DOHH2 (cell line): ENCODE measurements at regions not wholly inside any gene's neighbourhood (a gene's known extent, or its start where the extent isn't known, plus 50 kb on each side); places are given as distances from the start of the nearest gene placed in this dataset.

Experiments
- H3F3A ChIP-seq: fragments of 200-600 bp; sonication (generic), shearing (Covaris generic); 2 replicates; pipeline ENCODE4 v1.6.0; 2016; ENCODE audit warnings: antibody characterized with exemption, mild to moderate bottlenecking; ENCODE audit not compliant: control insufficient read depth, insufficient read depth
- H3K27ac ChIP-seq: fragments of 200-600 bp; sonication (generic); 2 replicates; pipeline ENCODE4 v1.5.1; 2014; ENCODE audit warnings: low read depth, mild to moderate bottlenecking, low read length, moderate library complexity
- H3K27me3 ChIP-seq: fragments of 200-600 bp; sonication (generic); 2 replicates; pipeline ENCODE4 v1.6.1; 2014; ENCODE audit warnings: mild to moderate bottlenecking, low read length, mixed read lengths; ENCODE audit not compliant: control insufficient read depth
- H3K36me3 ChIP-seq: fragments of 200-600 bp; sonication (generic); 2 replicates; pipeline ENCODE4 v1.6.1; 2014; ENCODE audit warnings: mild to moderate bottlenecking, low read length, moderate library complexity, mixed read lengths; ENCODE audit not compliant: control insufficient read depth
- H3K4me1 ChIP-seq: fragments of 200-600 bp; sonication (generic); 2 replicates; pipeline ENCODE4 v1.6.1; 2014; ENCODE audit warnings: mild to moderate bottlenecking, low read length, mixed read lengths; ENCODE audit not compliant: control insufficient read depth
- H3K4me2 ChIP-seq: fragments of 200-600 bp; sonication (generic); 2 replicates; pipeline ENCODE4 v1.6.0; 2014; ENCODE audit warnings: mild to moderate bottlenecking, low read length, moderate library complexity
- H3K4me3 ChIP-seq: fragments of 200-600 bp; sonication (generic); 2 replicates; pipeline ENCODE4 v1.5.1; 2014; ENCODE audit warnings: mild to moderate bottlenecking, low read length, mixed read lengths
- H3K79me2 ChIP-seq: fragments of 200-600 bp; sonication (generic); 2 replicates; pipeline ENCODE4 v1.6.1; 2014; ENCODE audit warnings: mild to moderate bottlenecking, low read length, mixed read lengths; ENCODE audit not compliant: control insufficient read depth
- H3K9me2 ChIP-seq: fragments of 200-600 bp; sonication (generic); replicated peaks from 2 replicates; pipeline ENCODE4 v1.6.1; 2014; ENCODE audit warnings: mild to moderate bottlenecking, low read length, mixed read lengths; ENCODE audit not compliant: control insufficient read depth
- H3K9me3 ChIP-seq: fragments of 200-600 bp; sonication (generic); 2 replicates; pipeline ENCODE4 v1.6.1; 2014; ENCODE audit warnings: antibody characterized with exemption, low read length, mixed read lengths; ENCODE audit not compliant: control insufficient read depth, insufficient read depth
- H4K20me1 ChIP-seq: fragments of 200-600 bp; sonication (generic); 2 replicates; pipeline ENCODE4 v1.6.0; 2014; ENCODE audit warnings: low read depth, mild to moderate bottlenecking, antibody characterized with exemption, low read length, moderate library complexity; ENCODE audit not compliant: control insufficient read depth, insufficient read depth
- EZH2phosphoT487 ChIP-seq: fragments of 200-600 bp; sonication (generic); IDR thresholded peaks from 2 replicates; pipeline ENCODE4 v1.6.1; 2017; ENCODE audit warnings: borderline replicate concordance, mild to moderate bottlenecking, antibody characterized with exemption, low read length, moderate library complexity, mixed read lengths
- TF ChIP-seq, protein P1 (sequence below): fragments of 200-600 bp; sonication (generic); IDR thresholded peaks from one replicate; pipeline ENCODE4 v1.5.1; 2014; ENCODE audit warnings: antibody characterized with exemption, mild to moderate bottlenecking, low read depth, low read length; ENCODE audit not compliant: poor library complexity, severe bottlenecking

DNA sequence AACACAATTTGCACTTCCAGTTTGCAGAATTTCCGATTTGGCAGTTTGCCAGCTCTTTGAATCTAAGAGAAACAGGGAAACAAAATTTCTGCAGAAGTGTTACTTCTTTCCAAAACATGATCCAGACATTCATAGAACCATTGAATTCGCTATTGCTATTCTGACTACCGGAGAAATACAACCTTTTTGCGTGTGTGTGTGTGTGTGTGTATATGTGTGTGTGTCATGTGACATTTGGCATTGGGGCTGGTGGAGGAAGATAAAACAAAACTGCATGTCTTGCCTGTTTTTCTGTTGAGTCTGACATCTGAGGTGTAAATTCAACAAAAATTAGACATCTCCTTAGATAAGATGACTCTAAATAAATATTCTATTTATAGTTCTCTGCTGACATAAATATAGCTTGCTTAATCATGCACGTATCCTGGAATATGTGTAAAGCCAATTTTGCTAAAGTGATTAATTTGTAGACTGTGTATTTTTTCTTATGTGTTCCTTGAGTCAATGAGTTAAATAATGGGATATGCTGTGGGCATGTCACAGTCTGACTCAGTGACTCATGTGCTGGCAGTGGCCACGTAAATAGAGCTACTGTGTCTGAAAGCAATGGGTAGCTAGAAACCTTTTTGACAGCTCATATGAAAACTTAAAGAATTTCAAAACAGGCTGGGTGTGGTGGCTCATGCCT, 98.9 kb downstream of the HPGD start:
- Histone ChIP-seq H3K27ac (peak overlapping the region; percentile 85), H3K36me3 (no peaks in the 10 kb centered on the region), H3K27me3 (no peaks in the 10 kb centered on the region), H4K20me1 (no peaks in the 10 kb centered on the region), H3K4me1 (peaks cover 54% of the 10 kb centered on the region), H3K4me3 (peak overlapping the region; percentile 65), H3K9me2 (no peaks in the 10 kb centered on the region), H3K79me2 (no peaks in the 10 kb centered on the region), H3F3A (peaks cover 12% of the 10 kb centered on the region), H3K9me3 (no peaks in the 10 kb centered on the region), H3K4me2 (peak overlapping the region; percentile 84)
- TF ChIP-seq EZH2phosphoT487, result no peak
- TF ChIP-seq, protein P1, sequence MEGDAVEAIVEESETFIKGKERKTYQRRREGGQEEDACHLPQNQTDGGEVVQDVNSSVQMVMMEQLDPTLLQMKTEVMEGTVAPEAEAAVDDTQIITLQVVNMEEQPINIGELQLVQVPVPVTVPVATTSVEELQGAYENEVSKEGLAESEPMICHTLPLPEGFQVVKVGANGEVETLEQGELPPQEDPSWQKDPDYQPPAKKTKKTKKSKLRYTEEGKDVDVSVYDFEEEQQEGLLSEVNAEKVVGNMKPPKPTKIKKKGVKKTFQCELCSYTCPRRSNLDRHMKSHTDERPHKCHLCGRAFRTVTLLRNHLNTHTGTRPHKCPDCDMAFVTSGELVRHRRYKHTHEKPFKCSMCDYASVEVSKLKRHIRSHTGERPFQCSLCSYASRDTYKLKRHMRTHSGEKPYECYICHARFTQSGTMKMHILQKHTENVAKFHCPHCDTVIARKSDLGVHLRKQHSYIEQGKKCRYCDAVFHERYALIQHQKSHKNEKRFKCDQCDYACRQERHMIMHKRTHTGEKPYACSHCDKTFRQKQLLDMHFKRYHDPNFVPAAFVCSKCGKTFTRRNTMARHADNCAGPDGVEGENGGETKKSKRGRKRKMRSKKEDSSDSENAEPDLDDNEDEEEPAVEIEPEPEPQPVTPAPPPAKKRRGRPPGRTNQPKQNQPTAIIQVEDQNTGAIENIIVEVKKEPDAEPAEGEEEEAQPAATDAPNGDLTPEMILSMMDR, result no peak

DNA sequence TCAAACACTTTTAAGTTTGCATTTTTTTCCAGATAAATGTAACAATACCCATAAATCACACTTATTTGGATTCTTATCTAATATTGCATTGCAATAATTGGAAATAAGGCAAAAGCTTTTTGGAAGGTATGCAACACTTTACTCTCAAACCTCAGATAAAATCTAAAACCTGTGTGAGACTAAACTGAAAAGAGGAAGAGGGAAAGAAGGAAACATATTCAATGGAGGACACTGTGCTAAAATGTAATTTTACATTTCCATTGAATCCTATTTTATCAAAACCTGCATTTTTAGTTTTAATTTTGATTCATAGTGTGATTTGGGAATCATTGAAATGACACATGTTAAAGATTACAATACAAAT, 99.4 kb downstream of the HPGD start:
- H3K4me1 ChIP-seq, result peaks cover 54% of the 10 kb centered on the region
- no peaks in the 10 kb centered on the region for H3K27me3 ChIP-seq
- no peaks in the 10 kb centered on the region for H4K20me1 ChIP-seq
- peaks cover 12% of the 10 kb centered on the region for H3F3A ChIP-seq
- no peaks in the 10 kb centered on the region for H3K9me2 ChIP-seq
- TF ChIP-seq, protein P1, result no peak
- no peak for TF ChIP-seq EZH2phosphoT487
- peak overlapping the region; percentile 85 for H3K27ac ChIP-seq
- peak overlapping the region; percentile 84 for H3K4me2 ChIP-seq
- no peaks in the 10 kb centered on the region for H3K9me3 ChIP-seq
- H3K36me3 ChIP-seq, result no peaks in the 10 kb centered on the region
- H3K4me3 ChIP-seq, result peak overlapping the region; percentile 65
- H3K79me2 ChIP-seq, result no peaks in the 10 kb centered on the region

DNA sequence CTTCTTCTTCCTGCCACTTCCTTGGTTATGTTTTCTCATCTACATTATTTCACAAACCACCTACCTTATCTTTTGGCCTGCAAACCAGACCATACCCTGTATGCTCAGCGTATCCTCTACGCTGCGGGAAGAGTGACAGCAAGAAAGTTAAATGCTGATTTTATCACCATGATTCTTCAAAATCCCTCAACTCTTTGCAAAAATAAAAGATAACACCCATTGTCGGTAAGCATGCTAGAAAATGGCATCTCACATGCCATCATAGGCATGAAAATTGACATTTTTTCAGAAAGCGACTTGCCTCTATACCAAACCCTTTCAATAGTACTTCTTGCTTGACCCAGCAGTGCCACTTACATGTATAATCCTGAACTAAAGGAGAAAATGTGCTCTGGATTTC, 102.0 kb downstream of the HPGD start:
- peak overlapping the region; percentile 48 for H3K4me2 ChIP-seq
- no peaks in the 10 kb centered on the region for H3K36me3 ChIP-seq
- H3K79me2 ChIP-seq, result no peaks in the 10 kb centered on the region
- no peaks in the 10 kb centered on the region for H3K9me3 ChIP-seq
- peaks cover 12% of the 10 kb centered on the region for H3F3A ChIP-seq
- peaks cover 54% of the 10 kb centered on the region for H3K4me1 ChIP-seq
- no peaks in the 10 kb centered on the region for H3K9me2 ChIP-seq
- H3K27ac ChIP-seq, result peak overlapping the region; percentile 60
- H4K20me1 ChIP-seq, result no peaks in the 10 kb centered on the region
- H3K4me3 ChIP-seq, result peak overlapping the region; percentile 46
- TF ChIP-seq, protein P1, result no peak
- no peak for TF ChIP-seq EZH2phosphoT487
- H3K27me3 ChIP-seq, result no peaks in the 10 kb centered on the region
